CD4-positive, CD25-positive, alpha-beta regulatory T cell (primary cell): ENCODE measurements at regions not wholly inside any gene's neighbourhood (a gene's known extent, or its start where the extent isn't known, plus 50 kb on each side); places are given as distances from the start of the nearest gene placed in this dataset.

Experiments used
- ATAC-seq, 2 donors: fragments of 150-1000 bp; cut with Tn5 transposase; one replicate each; pipeline ENCODE4 v1.10.0; 2021; ENCODE audit warnings: low read depth in 2 of 2, moderate number of reproducible peaks in 2 of 2, moderate library complexity in 1 of 2
- DNase-seq, 3 donors: peaks; one replicate each; pipeline versions ENCODE4 v3.0.0 to v3.0.0-alpha.2; 2012 to 2022; ENCODE audit warnings: mixed read lengths in 1 of 3
- H3K27ac ChIP-seq: one replicate; pipeline ENCODE4 v1.7.0; 2013; ENCODE audit warnings: mild to moderate bottlenecking, low read length; ENCODE audit not compliant: insufficient read depth, poor library complexity, severe bottlenecking
- H3K27me3 ChIP-seq: one replicate; pipeline ENCODE4 v1.7.0; 2013; ENCODE audit warnings: low read length; ENCODE audit not compliant: control insufficient read depth, insufficient read depth
- H3K36me3 ChIP-seq: one replicate; pipeline ENCODE4 v1.7.0; 2013; ENCODE audit warnings: mild to moderate bottlenecking, low read length, moderate library complexity; ENCODE audit not compliant: control insufficient read depth, insufficient read depth
- H3K4me1 ChIP-seq: 2 replicates; pipeline ENCODE4 v1.7.0; 2013; ENCODE audit warnings: mild to moderate bottlenecking, low read length; ENCODE audit not compliant: insufficient read depth, control insufficient read depth, poor library complexity, severe bottlenecking
- H3K4me3 ChIP-seq: one replicate; pipeline ENCODE4 v1.7.0; 2013; ENCODE audit warnings: low read depth, mild to moderate bottlenecking, low read length, moderate library complexity
- H3K9me3 ChIP-seq, 2 experiments: 1 replicate in 1 of 2; 2 replicates in 1 of 2; pipeline ENCODE4 v1.7.0; 2013; ENCODE audit warnings: low read length in 2 of 2, mild to moderate bottlenecking in 1 of 2, moderate library complexity in 1 of 2; ENCODE audit not compliant: control insufficient read depth in 2 of 2
- H3K27ac Mint-ChIP-seq, 3 donors: one replicate each; pipeline ENCODE4 v1.8.0; 2020 to 2022; ENCODE audit warnings: mild to moderate bottlenecking in 3 of 3, mixed read lengths in 3 of 3, moderate library complexity in 2 of 3
- H3K27me3 Mint-ChIP-seq: one replicate; pipeline ENCODE4 v1.8.0; 2022; ENCODE audit warnings: mild to moderate bottlenecking, mixed read lengths
- H3K36me3 Mint-ChIP-seq: one replicate; pipeline ENCODE4 v1.8.0; 2020; ENCODE audit warnings: mixed read lengths
- H3K4me1 Mint-ChIP-seq, 4 donors: one replicate each; pipeline ENCODE4 v1.8.0; 2020 to 2022; ENCODE audit warnings: mixed read lengths in 4 of 4, mild to moderate bottlenecking in 1 of 4
- H3K4me3 Mint-ChIP-seq, 4 donors: one replicate each; pipeline ENCODE4 v1.8.0; 2020 to 2022; ENCODE audit warnings: mild to moderate bottlenecking in 4 of 4, mixed read lengths in 4 of 4, moderate library complexity in 3 of 4
- H3K9me3 Mint-ChIP-seq, 7 donors: one replicate each; pipeline ENCODE4 v1.8.0; 2020 to 2022; ENCODE audit warnings: mixed read lengths in 7 of 7, mild to moderate bottlenecking in 3 of 7, moderate library complexity in 2 of 7

DNA sequence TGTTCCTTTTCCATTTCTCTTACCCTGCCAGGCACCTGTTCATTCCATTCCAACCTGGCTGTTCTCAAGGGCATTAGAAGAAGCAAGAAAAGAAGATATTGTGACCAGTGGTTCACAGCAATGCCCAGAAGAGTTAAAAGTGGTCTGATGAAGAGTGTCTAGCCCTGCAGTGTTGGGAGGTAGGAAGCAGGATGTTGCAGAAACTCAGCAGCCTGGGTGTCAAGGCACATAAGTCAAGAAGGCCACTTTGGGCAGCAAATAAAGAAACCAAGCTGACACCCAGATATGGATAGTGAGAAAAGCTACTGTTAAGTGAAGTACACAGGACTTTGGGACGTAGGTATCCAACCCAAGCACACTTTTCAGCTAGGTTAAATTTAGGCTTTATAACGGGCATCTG lies 199.9 kb upstream of the SATB1 start:
- peaks cover 0 to 2% (median 0%) of the 10 kb centered on the region in 4 donors for H3K4me1 Mint-ChIP-seq
- H3K9me3 Mint-ChIP-seq = peaks cover 0 to 4% (median 2%) of the 10 kb centered on the region in 7 donors
- H3K4me1 ChIP-seq = no peaks in the 10 kb centered on the region
- no peak overlapping the region for H3K27ac ChIP-seq
- H3K27ac Mint-ChIP-seq = no peak overlapping the region
- H3K4me3 Mint-ChIP-seq = no peak overlapping the region
- no peaks in the 10 kb centered on the region for H3K27me3 ChIP-seq
- no peak for ATAC-seq
- H3K27me3 Mint-ChIP-seq = peaks cover 9% of the 10 kb centered on the region
- no peaks in the 10 kb centered on the region for H3K9me3 ChIP-seq
- no peaks in the 10 kb centered on the region for H3K36me3 ChIP-seq
- no peak overlapping the region for H3K4me3 ChIP-seq
- DNase-seq = no peak
- peaks cover 3% of the 10 kb centered on the region for H3K36me3 Mint-ChIP-seq

DNA sequence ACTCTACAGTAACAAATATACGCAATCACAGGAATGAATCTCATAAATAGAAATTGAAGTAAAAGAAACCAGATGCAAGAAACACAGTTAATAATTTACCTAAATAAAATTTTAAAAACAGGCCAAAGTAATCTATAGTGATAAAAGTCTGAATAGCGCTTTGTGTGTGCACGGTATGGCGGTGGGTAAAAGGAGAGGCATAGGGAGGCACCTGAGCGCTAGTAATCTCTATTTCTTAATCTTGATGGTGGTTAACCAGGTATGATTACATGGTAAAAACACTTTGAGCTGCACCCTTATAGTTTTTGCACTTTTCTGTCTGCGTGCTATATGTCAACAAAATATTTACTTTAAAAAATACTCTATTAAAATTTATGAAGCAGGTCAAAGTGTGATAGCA lies 198.1 kb upstream of the SATB1 start:
- Mint-ChIP-seq H3K27ac (no peak overlapping the region), H3K27me3 (peaks cover 5% of the 10 kb centered on the region), H3K9me3 (peaks cover 0 to 4% (median 2%) of the 10 kb centered on the region in 7 donors), H3K4me1 (peaks cover 0 to 2% (median 0%) of the 10 kb centered on the region in 4 donors), H3K36me3 (peaks cover 3% of the 10 kb centered on the region), H3K4me3 (no peak overlapping the region)
- Histone ChIP-seq H3K4me3 (no peak overlapping the region), H3K27ac (no peak overlapping the region), H3K36me3 (no peaks in the 10 kb centered on the region), H3K4me1 (no peaks in the 10 kb centered on the region), H3K9me3 (no peaks in the 10 kb centered on the region), H3K27me3 (no peaks in the 10 kb centered on the region)
- no peak for ATAC-seq
- no peak for DNase-seq

DNA sequence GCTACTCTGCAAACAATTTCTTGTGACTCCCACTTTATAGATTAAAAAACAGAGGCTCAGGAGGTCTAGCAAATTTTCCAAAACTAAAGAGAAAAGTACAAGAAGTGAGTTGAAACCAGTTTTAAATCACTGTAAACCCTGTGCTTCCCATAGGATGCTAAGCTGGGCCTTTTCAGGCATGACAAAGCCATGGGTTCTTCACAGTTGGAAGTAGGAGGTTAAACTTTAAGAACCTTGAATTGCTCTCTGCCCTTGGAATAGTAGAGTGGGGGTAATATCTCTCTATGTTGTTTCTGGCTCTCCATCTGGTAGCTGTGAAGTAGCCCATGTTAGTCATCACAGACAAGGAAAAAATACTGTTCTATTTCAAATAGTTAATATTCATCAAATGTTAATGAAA lies 193.6 kb upstream of the SATB1 start:
- DNase-seq = no peak
- no peaks in the 10 kb centered on the region for H3K27me3 Mint-ChIP-seq
- Histone ChIP-seq H3K9me3 (no peaks in the 10 kb centered on the region), H3K4me1 (no peaks in the 10 kb centered on the region), H3K27ac (no peak overlapping the region), H3K4me3 (no peak overlapping the region), H3K36me3 (no peaks in the 10 kb centered on the region), H3K27me3 (no peaks in the 10 kb centered on the region)
- H3K9me3 Mint-ChIP-seq = peaks cover 0 to 2% (median 0%) of the 10 kb centered on the region in 7 donors
- H3K36me3 Mint-ChIP-seq = no peaks in the 10 kb centered on the region
- H3K4me1 Mint-ChIP-seq = no peaks in the 10 kb centered on the region
- ATAC-seq = no peak
- H3K27ac Mint-ChIP-seq = no peak overlapping the region
- no peak overlapping the region for H3K4me3 Mint-ChIP-seq

DNA sequence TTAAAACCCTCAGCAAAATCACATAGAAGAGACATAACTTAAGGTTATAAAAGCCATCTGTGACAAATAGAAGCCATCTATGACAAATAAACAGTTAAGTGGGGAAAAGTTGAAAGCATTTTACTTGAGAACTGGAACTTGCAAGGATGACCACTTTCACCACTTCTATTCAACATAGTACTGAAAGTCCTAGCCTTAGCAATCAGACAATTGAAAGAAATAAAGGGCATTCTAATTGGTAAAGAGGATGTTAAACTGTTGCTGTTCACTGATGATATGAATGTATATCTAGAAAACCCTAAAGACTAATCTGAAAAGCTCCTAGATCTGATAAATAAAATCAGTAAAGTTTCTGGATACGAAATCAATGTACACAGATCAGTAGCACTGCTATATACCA lies 186.9 kb upstream of the SATB1 start:
- Mint-ChIP-seq H3K4me1 (no peaks in the 10 kb centered on the region), H3K27ac (no peak overlapping the region), H3K27me3 (no peaks in the 10 kb centered on the region), H3K36me3 (no peaks in the 10 kb centered on the region), H3K9me3 (peaks cover 0 to 3% (median 0%) of the 10 kb centered on the region in 7 donors), H3K4me3 (no peak overlapping the region)
- ATAC-seq = no peak
- H3K27ac ChIP-seq = no peak overlapping the region
- H3K27me3 ChIP-seq = no peaks in the 10 kb centered on the region
- no peak overlapping the region for H3K4me3 ChIP-seq
- no peaks in the 10 kb centered on the region for H3K9me3 ChIP-seq
- no peaks in the 10 kb centered on the region for H3K36me3 ChIP-seq
- H3K4me1 ChIP-seq = no peaks in the 10 kb centered on the region
- no peak for DNase-seq

DNA sequence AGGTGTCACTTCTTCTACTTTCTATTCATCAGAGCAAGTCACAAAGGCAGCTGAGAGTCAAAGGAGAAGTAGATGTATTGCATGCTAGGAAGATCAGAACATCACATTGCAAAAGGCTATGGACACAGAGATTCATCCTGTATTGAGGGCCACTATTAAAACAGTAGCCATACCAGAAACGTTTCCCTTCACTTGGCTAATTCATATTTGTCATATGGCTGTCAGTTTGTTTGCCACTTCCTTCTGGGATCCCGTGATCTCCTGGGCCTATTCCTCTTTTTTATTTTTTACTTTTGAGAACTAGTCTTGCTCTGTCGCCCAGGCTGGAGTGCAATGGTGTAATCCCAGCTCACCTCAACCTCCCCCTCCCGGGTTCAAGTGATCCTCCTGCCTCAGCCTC lies 184.0 kb upstream of the SATB1 start:
- H3K27ac Mint-ChIP-seq = no peak overlapping the region
- no peaks in the 10 kb centered on the region for H3K27me3 ChIP-seq
- H3K4me3 ChIP-seq = no peak overlapping the region
- no peaks in the 10 kb centered on the region for H3K36me3 ChIP-seq
- no peaks in the 10 kb centered on the region for H3K9me3 ChIP-seq
- no peaks in the 10 kb centered on the region for H3K27me3 Mint-ChIP-seq
- DNase-seq (no peak), ATAC-seq (no peak)
- no peaks in the 10 kb centered on the region for H3K4me1 Mint-ChIP-seq
- no peaks in the 10 kb centered on the region for H3K36me3 Mint-ChIP-seq
- H3K4me3 Mint-ChIP-seq = no peak overlapping the region
- peaks cover 0 to 3% (median 0%) of the 10 kb centered on the region in 7 donors for H3K9me3 Mint-ChIP-seq
- H3K27ac ChIP-seq = no peak overlapping the region
- no peaks in the 10 kb centered on the region for H3K4me1 ChIP-seq

DNA sequence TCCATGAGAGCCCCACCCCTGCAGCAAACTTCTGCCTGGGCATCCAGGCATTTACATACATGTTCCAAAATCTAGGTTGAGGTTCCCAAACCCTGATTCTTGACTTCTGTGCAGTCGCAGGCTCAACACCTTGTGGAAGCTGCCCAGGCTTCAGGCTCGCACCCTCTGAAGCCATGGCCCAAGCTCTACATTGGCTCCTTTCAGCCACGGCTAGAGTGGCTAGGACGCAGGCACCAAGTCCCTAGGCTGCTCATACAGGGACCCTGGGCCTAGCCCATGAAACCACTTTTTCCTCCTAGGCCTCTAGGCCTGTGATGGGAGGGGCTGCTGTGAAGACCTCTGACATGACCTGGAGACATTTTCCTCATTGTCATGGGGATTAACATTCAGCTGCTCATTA lies 172.8 kb upstream of the SATB1 start:
- Mint-ChIP-seq H3K27me3 (no peaks in the 10 kb centered on the region), H3K4me1 (no peaks in the 10 kb centered on the region), H3K36me3 (peaks cover 16% of the 10 kb centered on the region), H3K9me3 (peaks cover 0 to 16% (median 4%) of the 10 kb centered on the region in 7 donors), H3K4me3 (no peak overlapping the region), H3K27ac (no peak overlapping the region)
- H3K27me3 ChIP-seq = no peaks in the 10 kb centered on the region
- no peak overlapping the region for H3K4me3 ChIP-seq
- no peaks in the 10 kb centered on the region for H3K36me3 ChIP-seq
- no peak overlapping the region for H3K27ac ChIP-seq
- H3K9me3 ChIP-seq = peaks cover 0 to 6% of the 10 kb centered on the region in 2 experiments
- H3K4me1 ChIP-seq = no peaks in the 10 kb centered on the region
- DNase-seq = no peak
- ATAC-seq = no peak

DNA sequence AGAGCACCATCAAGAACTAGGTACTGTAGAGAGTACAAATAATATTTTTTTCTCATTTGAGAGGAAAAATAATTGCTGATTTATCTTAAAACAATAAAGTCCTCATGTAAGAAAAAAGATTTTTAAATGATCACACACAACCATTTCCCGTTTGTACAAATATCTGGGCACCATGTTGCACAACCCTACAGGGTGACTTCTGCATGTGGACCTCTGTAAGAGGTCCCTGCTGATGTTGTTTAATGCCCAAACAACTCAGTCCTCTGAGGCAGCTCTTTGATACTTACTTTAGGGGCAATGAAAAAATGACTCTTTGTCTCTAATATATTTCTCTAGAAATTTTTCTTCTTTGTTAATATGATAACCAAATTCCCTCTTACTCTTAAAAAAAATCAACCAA lies 168.1 kb upstream of the SATB1 start:
- Histone ChIP-seq H3K9me3 (peaks cover 0 to 6% of the 10 kb centered on the region in 2 experiments), H3K4me1 (no peaks in the 10 kb centered on the region), H3K27ac (no peak overlapping the region), H3K27me3 (no peaks in the 10 kb centered on the region), H3K4me3 (no peak overlapping the region), H3K36me3 (no peaks in the 10 kb centered on the region)
- no peak overlapping the region for H3K27ac Mint-ChIP-seq
- ATAC-seq (no peak), DNase-seq (no peak)
- no peaks in the 10 kb centered on the region for H3K27me3 Mint-ChIP-seq
- no peaks in the 10 kb centered on the region for H3K4me1 Mint-ChIP-seq
- no peak overlapping the region for H3K4me3 Mint-ChIP-seq
- H3K9me3 Mint-ChIP-seq = peaks cover 0 to 6% (median 1%) of the 10 kb centered on the region in 7 donors
- peaks cover 4% of the 10 kb centered on the region for H3K36me3 Mint-ChIP-seq

DNA sequence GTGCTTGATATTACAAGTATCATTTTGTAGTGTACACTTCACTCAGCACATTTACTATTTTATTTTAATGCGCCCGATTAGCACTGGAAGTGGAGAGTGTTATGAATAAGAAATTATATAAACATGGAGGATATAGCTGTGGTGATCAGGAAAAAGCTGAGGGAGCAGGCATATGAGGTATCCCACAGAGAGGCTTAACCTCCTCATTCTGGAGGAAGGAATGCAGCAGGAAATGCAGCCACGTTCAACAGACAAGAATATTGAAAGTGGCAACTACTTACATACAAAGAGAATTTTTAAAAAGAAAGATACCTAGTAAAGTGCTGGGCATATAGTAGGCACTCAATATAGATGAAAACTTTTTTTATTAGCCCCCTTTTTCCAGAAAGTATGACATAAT lies 166.0 kb upstream of the SATB1 start:
- Histone ChIP-seq H3K27ac (no peak overlapping the region), H3K4me1 (no peaks in the 10 kb centered on the region), H3K4me3 (no peak overlapping the region), H3K36me3 (no peaks in the 10 kb centered on the region), H3K27me3 (no peaks in the 10 kb centered on the region), H3K9me3 (no peaks in the 10 kb centered on the region)
- no peak for DNase-seq
- no peaks in the 10 kb centered on the region for H3K4me1 Mint-ChIP-seq
- H3K27ac Mint-ChIP-seq = no peak overlapping the region
- H3K36me3 Mint-ChIP-seq = no peaks in the 10 kb centered on the region
- H3K27me3 Mint-ChIP-seq = no peaks in the 10 kb centered on the region
- no peak for ATAC-seq
- H3K9me3 Mint-ChIP-seq = peaks cover 0 to 3% (median 0%) of the 10 kb centered on the region in 7 donors
- no peak overlapping the region for H3K4me3 Mint-ChIP-seq
